ENCODE measurements at regions not wholly inside any gene's neighbourhood (a gene's known extent, or its start where the extent isn't known, plus 50 kb on each side); places are given as distances from the start of the nearest gene placed in this dataset.
"Not testable (repeated sequence)": the region's sequence is repeated elsewhere in the genome, so short reads cannot be mapped to it uniquely, and the experiment has no call there.

DNA sequence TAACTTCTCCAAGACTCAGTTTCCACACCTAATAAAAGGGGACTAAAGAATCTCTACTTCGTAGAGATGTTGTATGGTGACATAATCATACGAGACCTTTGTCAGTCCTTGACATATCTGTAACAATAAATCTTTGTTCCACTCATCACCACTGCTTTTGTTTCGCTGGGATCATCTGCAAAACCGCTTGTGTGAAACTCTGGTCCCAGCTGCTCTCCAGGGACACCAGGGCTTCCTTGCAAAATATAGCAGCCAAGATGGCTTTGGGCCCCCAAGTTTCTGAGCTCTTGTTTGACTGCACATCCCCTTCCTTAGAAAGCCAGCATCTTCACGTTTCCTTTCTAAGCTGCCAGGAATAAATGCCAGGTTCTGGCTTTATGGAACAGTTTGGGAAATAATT, 110.5 kb upstream of the RRN3 start:
- not testable (repeated sequence) for DNase-seq

- DNase-seq, result not testable (repeated sequence)
Observed at GRCh38 chr16:15192813-15193212, 98.7 kb upstream of the RRN3 start.

DNA sequence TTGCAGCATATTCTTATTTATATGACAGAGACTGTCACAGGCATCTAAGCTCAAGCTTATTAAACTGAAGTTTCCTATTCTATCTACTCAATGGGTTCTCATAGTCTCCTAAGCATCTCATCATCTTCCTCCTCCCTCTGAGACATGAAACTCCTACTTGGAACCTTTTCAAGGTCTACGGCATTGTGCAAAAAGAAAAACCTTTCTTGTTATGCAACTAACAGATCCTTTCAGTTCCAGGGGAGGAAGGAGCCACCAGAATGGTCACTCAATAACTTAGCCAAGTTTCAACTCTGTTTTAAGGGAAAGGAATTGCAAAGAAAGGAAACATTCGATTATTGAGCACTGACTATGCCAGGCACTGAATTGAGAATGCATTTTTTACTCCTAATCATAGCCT, 98.1 kb upstream of the RRN3 start:
- DNase-seq, result not testable (repeated sequence)

DNA sequence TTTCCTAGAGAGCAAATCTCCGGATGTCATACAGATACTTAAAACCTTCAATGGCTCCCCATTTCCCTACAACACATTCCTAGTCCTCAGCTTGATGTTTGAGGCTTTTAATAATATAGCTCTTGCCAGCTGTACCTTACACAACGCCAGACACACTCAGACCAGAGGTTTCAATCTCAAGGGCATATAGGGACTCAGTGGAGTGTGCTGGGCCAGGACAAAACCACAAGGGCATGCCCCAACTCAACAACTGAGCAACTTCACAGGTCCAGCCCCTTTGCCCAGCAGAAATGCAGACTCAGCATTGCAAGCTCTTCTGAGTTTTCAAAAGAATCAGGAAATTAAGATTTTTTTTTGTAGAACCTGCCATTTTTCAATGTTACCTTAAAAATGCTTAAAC, 95.4 kb upstream of the RRN3 start:
- DNase-seq, result not testable (repeated sequence)

Data from right lung (tissue), 2 donors.